SK-N-SH treated with all-trans-retinoic acid at 6 μM for 48 hours (cell line): ENCODE measurements at regions not wholly inside any gene's neighbourhood (a gene's known extent, or its start where the extent isn't known, plus 50 kb on each side); places are given as distances from the start of the nearest gene placed in this dataset.

Experiments
- ARNTL ChIP-seq: fragments of 450-650 bp; formaldehyde crosslinking; IDR thresholded peaks from 2 replicates; pipeline ENCODE4 v1.5.0; 2020; ENCODE audit warnings: low read depth, mild to moderate bottlenecking, moderate library complexity, borderline replicate concordance
- ISL1 ChIP-seq: fragments of 250-450 bp; sonication (Bioruptor Pico); IDR thresholded peaks from 2 replicates; pipeline ENCODE4 v2.1.2; 2022; ENCODE audit warnings: mild to moderate bottlenecking, moderate library complexity
- TF ChIP-seq, protein P1 (sequence below): fragments of 250-450 bp; sonication (Bioruptor Pico); IDR thresholded peaks from 2 replicates; pipeline ENCODE4 v1.8.0; 2021; ENCODE audit warnings: low read depth, mild to moderate bottlenecking, moderate library complexity, borderline replicate concordance
- TF ChIP-seq, protein P2 (sequence below): fragments of 250-450 bp; sonication (Bioruptor Pico); IDR thresholded peaks from 2 replicates; pipeline ENCODE4 v1.8.0; 2020; ENCODE audit warnings: mild to moderate bottlenecking, moderate library complexity, borderline replicate concordance

DNA sequence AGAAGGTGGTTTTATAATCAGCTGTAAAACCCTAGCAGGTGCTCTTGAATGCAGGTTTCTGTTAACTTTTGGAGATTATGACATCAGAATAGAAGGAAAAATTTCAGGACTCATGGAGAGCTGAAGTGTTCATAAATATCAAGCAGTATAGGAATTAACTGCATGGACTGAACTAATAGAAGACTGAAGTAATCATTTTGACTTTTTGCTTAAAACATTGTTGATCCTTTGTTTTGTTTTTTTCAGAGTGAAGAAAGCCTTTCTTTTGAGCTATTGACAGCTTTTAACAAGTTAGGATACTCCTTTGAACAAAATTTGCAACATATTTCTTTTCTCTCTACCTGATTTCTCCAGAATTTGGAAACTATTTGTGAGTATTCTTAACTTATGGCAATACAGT, 70.6 kb upstream of the DAZL start:
- TF ChIP-seq ISL1 (no peak), ARNTL (CRISPR knock-in tag) (no peak)
- TF ChIP-seq, protein P1, sequence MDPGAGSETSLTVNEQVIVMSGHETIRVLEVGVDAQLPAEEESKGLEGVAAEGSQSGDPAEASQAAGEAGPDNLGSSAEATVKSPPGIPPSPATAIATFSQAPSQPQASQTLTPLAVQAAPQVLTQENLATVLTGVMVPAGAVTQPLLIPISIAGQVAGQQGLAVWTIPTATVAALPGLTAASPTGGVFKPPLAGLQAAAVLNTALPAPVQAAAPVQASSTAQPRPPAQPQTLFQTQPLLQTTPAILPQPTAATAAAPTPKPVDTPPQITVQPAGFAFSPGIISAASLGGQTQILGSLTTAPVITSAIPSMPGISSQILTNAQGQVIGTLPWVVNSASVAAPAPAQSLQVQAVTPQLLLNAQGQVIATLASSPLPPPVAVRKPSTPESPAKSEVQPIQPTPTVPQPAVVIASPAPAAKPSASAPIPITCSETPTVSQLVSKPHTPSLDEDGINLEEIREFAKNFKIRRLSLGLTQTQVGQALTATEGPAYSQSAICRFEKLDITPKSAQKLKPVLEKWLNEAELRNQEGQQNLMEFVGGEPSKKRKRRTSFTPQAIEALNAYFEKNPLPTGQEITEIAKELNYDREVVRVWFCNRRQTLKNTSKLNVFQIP (CRISPR knock-in tag) = no peak
- TF ChIP-seq, protein P2, sequence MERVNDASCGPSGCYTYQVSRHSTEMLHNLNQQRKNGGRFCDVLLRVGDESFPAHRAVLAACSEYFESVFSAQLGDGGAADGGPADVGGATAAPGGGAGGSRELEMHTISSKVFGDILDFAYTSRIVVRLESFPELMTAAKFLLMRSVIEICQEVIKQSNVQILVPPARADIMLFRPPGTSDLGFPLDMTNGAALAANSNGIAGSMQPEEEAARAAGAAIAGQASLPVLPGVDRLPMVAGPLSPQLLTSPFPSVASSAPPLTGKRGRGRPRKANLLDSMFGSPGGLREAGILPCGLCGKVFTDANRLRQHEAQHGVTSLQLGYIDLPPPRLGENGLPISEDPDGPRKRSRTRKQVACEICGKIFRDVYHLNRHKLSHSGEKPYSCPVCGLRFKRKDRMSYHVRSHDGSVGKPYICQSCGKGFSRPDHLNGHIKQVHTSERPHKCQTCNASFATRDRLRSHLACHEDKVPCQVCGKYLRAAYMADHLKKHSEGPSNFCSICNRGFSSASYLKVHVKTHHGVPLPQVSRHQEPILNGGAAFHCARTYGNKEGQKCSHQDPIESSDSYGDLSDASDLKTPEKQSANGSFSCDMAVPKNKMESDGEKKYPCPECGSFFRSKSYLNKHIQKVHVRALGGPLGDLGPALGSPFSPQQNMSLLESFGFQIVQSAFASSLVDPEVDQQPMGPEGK = no peak
